ENCODE measurements at regions not wholly inside any gene's neighbourhood (a gene's known extent, or its start where the extent isn't known, plus 50 kb on each side); places are given as distances from the start of the nearest gene placed in this dataset.
A peak's percentile ranks its signal among the peaks of the same experiment; 100 is the strongest.

DNA sequence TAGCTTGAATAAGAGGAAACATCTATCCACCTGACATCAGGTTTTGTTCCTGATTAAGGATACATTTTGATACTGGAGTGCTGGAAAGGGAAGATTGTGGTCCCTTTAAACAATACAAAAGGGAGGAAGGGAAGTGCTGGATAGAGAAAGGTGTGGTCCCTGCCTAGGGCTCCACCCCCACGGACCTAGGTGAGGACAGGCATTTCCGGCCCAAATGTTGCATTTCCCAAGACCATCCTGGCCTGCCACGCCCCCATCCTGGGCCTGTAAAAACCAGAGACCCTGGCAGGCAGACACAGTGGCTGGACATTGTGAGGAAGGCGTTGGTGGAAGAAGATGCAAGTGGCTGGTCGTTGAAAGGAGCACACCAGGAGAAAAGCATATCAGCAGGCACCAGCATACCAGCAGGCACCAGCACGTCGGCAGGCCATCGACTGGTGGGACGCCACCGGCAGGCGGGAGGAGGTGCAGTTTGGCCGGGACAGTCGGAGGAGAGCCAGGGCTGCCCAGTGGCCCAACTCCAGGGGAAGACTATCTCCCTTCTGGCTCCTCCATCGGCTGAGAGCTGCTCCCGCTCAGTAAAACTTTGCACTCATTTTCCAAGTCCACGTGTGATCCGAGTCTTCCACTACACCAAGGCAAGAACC, 53.2 kb upstream of the AMN1 start:
- peaks cover 2% of the 10 kb centered on the region; the same call in 1 of the 3 replicates for H3K4me1 ChIP-seq
- no peak for DNase-seq (ENCODE audit: low read depth in 1 of 2, low spot score in 1 of 2)
- no peak for FAIRE-seq
- POLR2A ChIA-PET = no interaction called here
- peak overlapping the region in 1 of 2 experiments; percentile 14; a peak in 1 of 6 replicates for H3K27ac ChIP-seq
- H3K4me2 ChIP-seq = no peak overlapping the region
- 78% methylated on average over 17 of the region's 17 CpGs for WGBS (ENCODE audit: missing lambda C conversion rate)
- ATAC-seq = no peak
- CTCF ChIA-PET = interaction anchor here (0.6 kb wide), 1 partner anchor 143 kb away, joined by 3 read pairs; no protein-coding TSS in a partner anchor
- no peak overlapping the region for H3K4me3 ChIP-seq
- no peaks in the 10 kb centered on the region for H3K9me3 ChIP-seq
- no peak for TF ChIP-seq ZNF302 (CRISPR knock-in tag; IDR thresholded peaks at IDR 0.05)
- TF ChIP-seq BHLHE40 (IDR thresholded peaks at IDR 0.05; ENCODE audit: low read depth, low read length) = no peak
- TF ChIP-seq, protein P1, sequence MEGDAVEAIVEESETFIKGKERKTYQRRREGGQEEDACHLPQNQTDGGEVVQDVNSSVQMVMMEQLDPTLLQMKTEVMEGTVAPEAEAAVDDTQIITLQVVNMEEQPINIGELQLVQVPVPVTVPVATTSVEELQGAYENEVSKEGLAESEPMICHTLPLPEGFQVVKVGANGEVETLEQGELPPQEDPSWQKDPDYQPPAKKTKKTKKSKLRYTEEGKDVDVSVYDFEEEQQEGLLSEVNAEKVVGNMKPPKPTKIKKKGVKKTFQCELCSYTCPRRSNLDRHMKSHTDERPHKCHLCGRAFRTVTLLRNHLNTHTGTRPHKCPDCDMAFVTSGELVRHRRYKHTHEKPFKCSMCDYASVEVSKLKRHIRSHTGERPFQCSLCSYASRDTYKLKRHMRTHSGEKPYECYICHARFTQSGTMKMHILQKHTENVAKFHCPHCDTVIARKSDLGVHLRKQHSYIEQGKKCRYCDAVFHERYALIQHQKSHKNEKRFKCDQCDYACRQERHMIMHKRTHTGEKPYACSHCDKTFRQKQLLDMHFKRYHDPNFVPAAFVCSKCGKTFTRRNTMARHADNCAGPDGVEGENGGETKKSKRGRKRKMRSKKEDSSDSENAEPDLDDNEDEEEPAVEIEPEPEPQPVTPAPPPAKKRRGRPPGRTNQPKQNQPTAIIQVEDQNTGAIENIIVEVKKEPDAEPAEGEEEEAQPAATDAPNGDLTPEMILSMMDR (IDR thresholded peaks at IDR 0.05) = no peak
- TF ChIP-seq MAX (IDR thresholded peaks at IDR 0.05) = no peak
- no peak for TF ChIP-seq HEYL (CRISPR knock-in tag; IDR thresholded peaks at IDR 0.05)
- no peak for TF ChIP-seq TFCP2L1 (CRISPR knock-in tag; IDR thresholded peaks at IDR 0.05)
- no peak for TF ChIP-seq CEBPB (IDR thresholded peaks at IDR 0.05)

- FAIRE-seq = no peak
- ATAC-seq = no peak
- peak overlapping the region in 1 of 2 experiments; percentile 51; a peak in 1 of 6 replicates for H3K27ac ChIP-seq
- no peak overlapping the region; the same call in 2 of the 3 replicates for H3K4me2 ChIP-seq
- 56% methylated on average over 5 of the region's 5 CpGs for WGBS (ENCODE audit: missing lambda C conversion rate)
- no peaks in the 10 kb centered on the region for H3K9me3 ChIP-seq
- TF ChIP-seq HDAC2 (IDR thresholded peaks at IDR 0.05) (no peak), RFX5 (IDR thresholded peaks at IDR 0.05) (no peak), HOXA7 (CRISPR knock-in tag; IDR thresholded peaks at IDR 0.05) (no peak), NR3C1 (IDR thresholded peaks at IDR 0.05) (no peak), EHMT2 (IDR thresholded peaks at IDR 0.05; ENCODE audit: low read depth) (no peak), EP300 (IDR thresholded peaks at IDR 0.05) (no peak), RAD21 (conservative IDR thresholded peaks at IDR 0.05 in 1 of 2, IDR thresholded peaks at IDR 0.05 in 1 of 2) (no peak), HOXB13 (CRISPR knock-in tag; IDR thresholded peaks at IDR 0.05; ENCODE audit: low read depth) (no peak), HOXB5 (CRISPR knock-in tag; IDR thresholded peaks at IDR 0.05) (no peak)
- H3K4me1 ChIP-seq = peaks cover 2% of the 10 kb centered on the region; the same call in 1 of the 3 replicates
- no peak for DNase-seq (ENCODE audit: low read depth in 1 of 2, low spot score in 1 of 2)
- POLR2A ChIA-PET = no interaction called here
- no peak overlapping the region for H3K4me3 ChIP-seq
- CTCF ChIA-PET = no interaction called here
These were observed 51.3 kb upstream of the AMN1 start for GRCh38 chr12:31780096-31780495.

- DNase-seq (ENCODE audit: low read depth in 1 of 2, low spot score in 1 of 2) = no peak
- no peak for FAIRE-seq
- ChIA-PET CTCF (interaction anchor here (0.6 to 1.2 kb wide), 3 partner anchors 71 to 327 kb away, joined by 3 read pairs; no protein-coding TSS in a partner anchor), POLR2A (no interaction called here)
- 89% methylated on average over 5 of the region's 5 CpGs for WGBS (ENCODE audit: missing lambda C conversion rate)
- Histone ChIP-seq H3K4me3 (no peak overlapping the region), H3K27ac (no peak overlapping the region; a peak in 2 of 6 replicates), H3K9me3 (no peaks in the 10 kb centered on the region), H3K4me2 (no peak overlapping the region), H3K4me1 (peaks cover 7% of the 10 kb centered on the region)
- TF ChIP-seq E2F6 (IDR thresholded peaks at IDR 0.05; ENCODE audit: borderline replicate concordance, low read depth) (no peak), EP300 (IDR thresholded peaks at IDR 0.05) (no peak), CEBPB (IDR thresholded peaks at IDR 0.05) (no peak)
- ATAC-seq = no peak
These were observed 49.9 kb upstream of the AMN1 start for GRCh38 chr12:31778687-31779086.

Small RNA genes in the stretch of these regions (small RNA-seq; reads per million reads assigned to genes)
- gene RF00402 = 0 reads per million in 6 experiments
- 0 reads per million in 6 experiments for gene RNU6-1069P
